ENCODE measurements at regions not wholly inside any gene's neighbourhood (a gene's known extent, or its start where the extent isn't known, plus 50 kb on each side); places are given as distances from the start of the nearest gene placed in this dataset.

GRCh38 chr4:17323554-17324385 lies 188.1 kb downstream of the QDPR start:
- TF ChIP-seq CTCF (IDR thresholded peaks at IDR 0.05; ENCODE audit: low read length, missing control alignments): no peak
- DNase-seq (ENCODE audit: low read depth): no peak
- H3K4me3 ChIP-seq (replicated peaks; ENCODE audit: low read depth, low read length): no peak overlapping the region

- DNase-seq (ENCODE audit: low read depth): no peak
- H3K4me3 ChIP-seq (replicated peaks; ENCODE audit: low read depth, low read length): no peak overlapping the region
These were observed 189.4 kb downstream of the QDPR start for GRCh38 chr4:17322514-17322913.

GRCh38 chr4:17320046-17320445 lies 191.8 kb downstream of the QDPR start:
- no peak overlapping the region for H3K4me3 ChIP-seq (replicated peaks; ENCODE audit: low read depth, low read length)
- no peak for TF ChIP-seq CTCF (IDR thresholded peaks at IDR 0.05; ENCODE audit: low read length, missing control alignments)
- DNase-seq (ENCODE audit: low read depth): no peak

More at GRCh38 chr4:17322514-17322913, 189.4 kb downstream of the QDPR start:
- TF ChIP-seq CTCF (IDR thresholded peaks at IDR 0.05; ENCODE audit: low read length, missing control alignments): no peak

GRCh38 chr4:17317526-17317925 lies 194.4 kb downstream of the QDPR start:
- DNase-seq (ENCODE audit: low read depth): no peak
- no peak for TF ChIP-seq CTCF (IDR thresholded peaks at IDR 0.05; ENCODE audit: low read length, missing control alignments)
- H3K4me3 ChIP-seq (replicated peaks; ENCODE audit: low read depth, low read length): no peak overlapping the region

GRCh38 chr4:17316566-17316965 lies 195.3 kb downstream of the QDPR start:
- no peak for TF ChIP-seq CTCF (IDR thresholded peaks at IDR 0.05; ENCODE audit: low read length, missing control alignments)
- no peak overlapping the region for H3K4me3 ChIP-seq (replicated peaks; ENCODE audit: low read depth, low read length)
- no peak for DNase-seq (ENCODE audit: low read depth)

- no peak for DNase-seq (ENCODE audit: low read depth)
- no peak overlapping the region for H3K4me3 ChIP-seq (replicated peaks; ENCODE audit: low read depth, low read length)
- no peak for TF ChIP-seq CTCF (IDR thresholded peaks at IDR 0.05; ENCODE audit: low read length, missing control alignments)
These were observed 196.4 kb downstream of the QDPR start for GRCh38 chr4:17315459-17315858.

- no peak for DNase-seq (ENCODE audit: low read depth)
- no peak overlapping the region for H3K4me3 ChIP-seq (replicated peaks; ENCODE audit: low read depth, low read length)
- TF ChIP-seq CTCF (IDR thresholded peaks at IDR 0.05; ENCODE audit: low read length, missing control alignments): no peak
These were observed 198.7 kb downstream of the QDPR start for GRCh38 chr4:17313194-17313593.

Data from fibroblast of pulmonary artery (primary cell).